ENCODE measurements at regions not wholly inside any gene's neighbourhood (a gene's known extent, or its start where the extent isn't known, plus 50 kb on each side); places are given as distances from the start of the nearest gene placed in this dataset.

GRCh38 chr2:138110453-138111083 is 146.3 kb downstream of the HNMT start:
- no peaks in the 10 kb centered on the region for H4K20me1 ChIP-seq (replicated peaks; ENCODE audit: insufficient read depth)
- no peak overlapping the region for H3K27ac ChIP-seq (ENCODE audit: low read depth)
- H3K4me3 Mint-ChIP-seq = no peak overlapping the region

More at GRCh38 chr2:138110453-138111083, 146.3 kb downstream of the HNMT start:
- TF ChIP-seq REST (IDR thresholded peaks at IDR 0.05; ENCODE audit: unreplicated experiment) (no peak), EZH2 (IDR thresholded peaks at IDR 0.05; ENCODE audit: low read depth, unreplicated experiment) (no peak), STAT1 (IDR thresholded peaks at IDR 0.05; ENCODE audit: unreplicated experiment) (no peak), ETS1 (IDR thresholded peaks at IDR 0.05) (no peak), EZH2phosphoT487 (IDR thresholded peaks at IDR 0.05; ENCODE audit: unreplicated experiment) (no peak), ZNF331 (CRISPR knock-in tag; IDR thresholded peaks at IDR 0.05; ENCODE audit: low read depth) (no peak), ZNF462 (CRISPR knock-in tag; IDR thresholded peaks at IDR 0.05) (no peak), NANOG (IDR thresholded peaks at IDR 0.05; ENCODE audit: borderline replicate concordance) (no peak), JUNB (IDR thresholded peaks at IDR 0.05; ENCODE audit: unreplicated experiment) (no peak), POLR2AphosphoS5 (IDR thresholded peaks at IDR 0.05; ENCODE audit: low read depth) (no peak), CTCF (conservative IDR thresholded peaks at IDR 0.05; ENCODE audit: low read depth in 2 of 2) (no peak)
- DNase-seq (ENCODE audit: low spot score) = no peak
- Histone ChIP-seq H3K9me2 (ENCODE audit: insufficient read depth) (no peaks in the 10 kb centered on the region), H3K4me2 (no peak overlapping the region), H3K4me1 (ENCODE audit: insufficient read depth) (no peaks in the 10 kb centered on the region), H3K27me3 (ENCODE audit: insufficient read depth) (no peaks in the 10 kb centered on the region), H3F3A (replicated peaks; ENCODE audit: low read depth) (no peaks in the 10 kb centered on the region), H3K79me2 (replicated peaks; ENCODE audit: insufficient read depth) (no peaks in the 10 kb centered on the region), H3K4me3 (no peak overlapping the region), H2AFZ (no peak overlapping the region), H3K36me3 (ENCODE audit: insufficient read depth) (no peaks in the 10 kb centered on the region)
- peaks cover 2% of the 10 kb centered on the region; the same call in 2 of the 3 replicates for H3K4me1 Mint-ChIP-seq
- peaks cover 15% of the 10 kb centered on the region for H3K9me3 Mint-ChIP-seq
- no peak overlapping the region for H3K27ac Mint-ChIP-seq
- no peak for ATAC-seq
- H3K36me3 Mint-ChIP-seq (ENCODE audit: low read depth) = peaks cover 12% of the 10 kb centered on the region; the same call in 2 of the 3 replicates
- H3K27me3 Mint-ChIP-seq (ENCODE audit: insufficient read depth, low read depth, poor library complexity) = no peaks in the 10 kb centered on the region

Measured in GM23338 (cell line).